ENCODE measurements at regions not wholly inside any gene's neighbourhood (a gene's known extent, or its start where the extent isn't known, plus 50 kb on each side); places are given as distances from the start of the nearest gene placed in this dataset.

DNA sequence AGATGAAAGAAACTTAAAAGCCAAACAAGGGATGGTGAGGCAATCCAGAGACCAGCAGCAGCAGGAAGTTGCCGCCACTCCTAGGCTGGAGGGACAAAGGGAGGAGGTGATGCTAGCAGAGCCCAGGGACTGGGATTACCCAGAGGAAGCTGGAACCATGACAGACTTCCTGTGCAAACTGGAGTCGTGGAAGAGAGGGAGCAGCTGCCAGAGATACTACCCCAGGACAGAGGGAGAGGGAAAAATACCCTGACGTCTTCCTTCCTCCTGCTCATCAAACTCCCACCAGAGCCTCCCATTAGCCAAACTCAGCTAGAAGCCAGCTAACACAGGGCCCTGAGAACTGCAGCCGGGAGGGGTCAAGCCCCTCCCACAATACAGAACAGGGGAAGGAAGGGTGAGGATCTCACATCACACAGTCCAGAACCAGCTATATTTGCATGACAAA lies 101.2 kb upstream of the KLF3 start:
- TF ChIP-seq EZH2phosphoT487 (IDR thresholded peaks at IDR 0.05; ENCODE audit: low read depth): no peak
- no peak for TF ChIP-seq CTCF (IDR thresholded peaks at IDR 0.05; ENCODE audit: low read depth, low read length)
- H2AFZ ChIP-seq (ENCODE audit: low read depth, low read length): no peak overlapping the region
- no peak overlapping the region for H3K4me2 ChIP-seq (ENCODE audit: low read length)
- H3K27ac ChIP-seq (ENCODE audit: low read length): no peak overlapping the region
- H3K79me2 ChIP-seq (ENCODE audit: low read length): no peaks in the 10 kb centered on the region
- H3K36me3 ChIP-seq (replicated peaks; ENCODE audit: low read depth, low read length): no peaks in the 10 kb centered on the region
- H3K4me3 ChIP-seq (ENCODE audit: low read length): no peak overlapping the region
- H3K9me3 ChIP-seq (ENCODE audit: insufficient read depth, low read length): no peaks in the 10 kb centered on the region
- peaks cover 8% of the 10 kb centered on the region for H3K4me1 ChIP-seq (ENCODE audit: low read length)
- no peaks in the 10 kb centered on the region for H4K20me1 ChIP-seq (ENCODE audit: insufficient read depth, low read length)
- no peak overlapping the region for H3K9ac ChIP-seq (ENCODE audit: low read length)
- peaks cover 41% of the 10 kb centered on the region for H3K27me3 ChIP-seq (ENCODE audit: low read depth, low read length)

DNA sequence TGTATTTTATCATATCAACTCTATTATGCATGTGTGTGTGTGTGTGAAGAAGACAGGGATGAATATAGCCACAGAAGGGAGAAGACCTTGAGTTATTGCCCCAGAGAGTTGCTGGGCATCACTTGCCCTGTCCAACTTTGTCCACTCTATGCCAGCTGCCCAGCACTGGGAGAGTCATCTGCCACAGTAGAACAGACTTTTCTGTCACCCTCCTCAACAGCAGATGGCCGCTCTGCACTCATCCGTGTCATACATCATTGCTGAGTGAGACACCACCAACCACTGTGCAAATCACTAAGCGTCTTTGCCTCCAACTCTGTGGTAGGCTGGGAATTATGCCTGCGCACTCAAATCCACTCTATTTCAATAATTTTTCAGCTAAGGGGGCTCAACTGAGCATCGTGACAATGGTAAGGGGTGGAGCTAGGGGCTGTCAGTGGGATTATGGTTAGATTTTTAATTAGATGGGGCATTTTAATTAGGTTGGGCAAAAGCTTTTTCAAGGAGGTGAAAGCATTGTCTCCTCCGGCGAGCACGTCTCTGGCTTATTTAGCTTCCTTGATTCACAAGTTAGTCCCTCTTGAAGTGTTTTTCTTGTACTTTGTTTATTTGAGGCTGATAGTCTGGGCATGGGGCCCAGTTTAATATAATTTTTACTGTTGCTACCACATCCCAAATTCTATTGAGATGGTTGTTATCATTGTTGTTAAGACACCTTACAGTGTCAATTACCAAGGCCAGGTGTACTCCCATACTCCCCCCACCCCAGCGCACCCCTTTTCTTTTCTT lies 100.1 kb upstream of the KLF3 start:
- no peak overlapping the region for H3K27ac ChIP-seq (ENCODE audit: low read length)
- no peaks in the 10 kb centered on the region for H3K9me3 ChIP-seq (ENCODE audit: insufficient read depth, low read length)
- H2AFZ ChIP-seq (ENCODE audit: low read depth, low read length): no peak overlapping the region
- no peaks in the 10 kb centered on the region for H3K79me2 ChIP-seq (ENCODE audit: low read length)
- no peak overlapping the region for H3K9ac ChIP-seq (ENCODE audit: low read length)
- H3K4me2 ChIP-seq (ENCODE audit: low read length): no peak overlapping the region
- no peaks in the 10 kb centered on the region for H3K36me3 ChIP-seq (replicated peaks; ENCODE audit: low read depth, low read length)
- TF ChIP-seq EZH2phosphoT487 (IDR thresholded peaks at IDR 0.05; ENCODE audit: low read depth) (no peak), CTCF (IDR thresholded peaks at IDR 0.05; ENCODE audit: low read depth, low read length) (no peak)
- H4K20me1 ChIP-seq (ENCODE audit: insufficient read depth, low read length): no peaks in the 10 kb centered on the region
- peaks cover 41% of the 10 kb centered on the region for H3K27me3 ChIP-seq (ENCODE audit: low read depth, low read length)
- H3K4me3 ChIP-seq (ENCODE audit: low read length): no peak overlapping the region
- peaks cover 8% of the 10 kb centered on the region for H3K4me1 ChIP-seq (ENCODE audit: low read length)

DNA sequence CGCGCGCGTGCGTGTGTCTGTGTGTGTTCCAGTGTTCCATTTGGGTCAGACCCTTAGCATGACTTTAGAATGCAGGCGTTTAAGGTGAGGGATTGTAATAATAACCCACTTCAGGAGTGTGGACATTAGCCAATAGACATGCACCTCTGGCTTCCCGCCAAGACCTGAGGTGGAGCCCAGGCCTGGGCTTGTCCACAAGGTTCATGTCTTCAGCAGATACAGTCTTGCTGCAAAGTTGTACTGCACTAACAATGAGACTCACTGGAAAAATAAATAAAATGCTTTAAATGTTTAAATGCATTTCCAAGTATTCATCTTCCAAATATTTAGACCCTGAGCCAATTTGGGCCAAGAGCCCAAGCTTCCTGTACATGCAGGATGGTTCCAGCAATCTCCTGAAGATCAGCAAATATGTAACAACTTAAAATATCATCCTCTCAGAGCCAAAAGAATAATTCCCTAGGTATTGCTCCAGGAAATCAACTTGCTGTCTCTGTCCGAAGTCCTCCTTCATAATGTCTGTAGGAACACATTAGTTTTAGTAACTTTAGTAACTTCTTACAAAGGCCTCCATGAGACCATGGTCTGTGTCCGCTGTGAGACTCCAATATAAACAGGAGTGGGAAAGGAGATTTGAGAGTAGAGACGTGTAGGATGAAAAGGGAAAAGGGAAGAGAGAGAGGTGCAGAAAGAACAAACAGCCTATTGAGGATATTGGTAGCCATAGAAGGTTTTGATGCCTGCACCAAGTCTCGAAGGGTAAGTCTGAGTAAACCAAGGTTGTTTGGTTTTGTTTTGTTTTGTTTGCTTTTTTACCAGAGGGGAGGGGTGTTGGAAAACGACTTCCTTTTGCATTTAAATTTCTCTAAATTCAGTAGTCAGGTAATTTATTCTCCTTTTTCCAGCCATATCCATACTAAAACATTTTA lies 98.5 kb upstream of the KLF3 start:
- H3K27ac ChIP-seq (ENCODE audit: low read length): no peak overlapping the region
- H3K9me3 ChIP-seq (ENCODE audit: insufficient read depth, low read length): no peaks in the 10 kb centered on the region
- H3K4me2 ChIP-seq (ENCODE audit: low read length): no peak overlapping the region
- peaks cover 42% of the 10 kb centered on the region for H3K27me3 ChIP-seq (ENCODE audit: low read depth, low read length)
- H3K4me1 ChIP-seq (ENCODE audit: low read length): peaks cover 7% of the 10 kb centered on the region
- no peak overlapping the region for H3K4me3 ChIP-seq (ENCODE audit: low read length)
- TF ChIP-seq EZH2phosphoT487 (IDR thresholded peaks at IDR 0.05; ENCODE audit: low read depth): no peak
- no peak for TF ChIP-seq CTCF (IDR thresholded peaks at IDR 0.05; ENCODE audit: low read depth, low read length)
- H2AFZ ChIP-seq (ENCODE audit: low read depth, low read length): no peak overlapping the region
- no peak overlapping the region for H3K9ac ChIP-seq (ENCODE audit: low read length)
- no peaks in the 10 kb centered on the region for H3K79me2 ChIP-seq (ENCODE audit: low read length)
- no peaks in the 10 kb centered on the region for H4K20me1 ChIP-seq (ENCODE audit: insufficient read depth, low read length)
- H3K36me3 ChIP-seq (replicated peaks; ENCODE audit: low read depth, low read length): no peaks in the 10 kb centered on the region

DNA sequence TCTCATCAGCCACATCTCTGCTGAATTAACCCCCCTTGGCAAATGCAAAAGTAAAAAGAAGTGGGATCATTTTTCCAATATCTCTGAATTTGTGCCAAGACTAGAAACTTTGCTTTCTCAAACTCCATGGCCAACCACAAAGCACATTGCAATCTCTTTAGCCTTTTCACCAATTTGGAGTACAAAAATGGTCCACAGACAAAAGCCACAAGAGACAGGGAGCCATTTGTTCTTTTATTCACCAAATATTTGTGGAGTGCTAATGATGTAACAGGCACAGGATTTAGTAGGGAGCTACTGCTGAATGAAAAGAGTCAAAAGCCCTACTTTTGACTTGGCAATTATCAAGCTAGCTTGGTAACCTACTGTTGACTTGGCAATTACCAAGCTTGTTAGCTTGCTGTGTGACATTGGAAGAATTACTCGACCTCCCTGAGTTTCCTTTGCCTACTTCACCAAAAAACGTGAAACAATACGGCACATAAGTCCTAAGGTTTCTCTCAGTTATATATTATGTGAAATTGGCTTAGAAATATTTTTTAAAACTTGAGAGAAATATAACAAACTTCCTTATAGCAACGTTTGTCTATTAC lies 97.1 kb upstream of the KLF3 start:
- no peak overlapping the region for H3K4me2 ChIP-seq (ENCODE audit: low read length)
- TF ChIP-seq CTCF (IDR thresholded peaks at IDR 0.05; ENCODE audit: low read depth, low read length) (no peak), EZH2phosphoT487 (IDR thresholded peaks at IDR 0.05; ENCODE audit: low read depth) (no peak)

More for the DNA sequence above, 97.1 kb upstream of the KLF3 start:
- no peak overlapping the region for H3K9ac ChIP-seq (ENCODE audit: low read length)
- H3K9me3 ChIP-seq (ENCODE audit: insufficient read depth, low read length): no peaks in the 10 kb centered on the region
- no peak overlapping the region for H3K27ac ChIP-seq (ENCODE audit: low read length)
- H3K27me3 ChIP-seq (ENCODE audit: low read depth, low read length): peaks cover 40% of the 10 kb centered on the region
- no peaks in the 10 kb centered on the region for H3K4me1 ChIP-seq (ENCODE audit: low read length)
- H3K4me3 ChIP-seq (ENCODE audit: low read length): no peak overlapping the region
- no peaks in the 10 kb centered on the region for H4K20me1 ChIP-seq (ENCODE audit: insufficient read depth, low read length)
- H3K36me3 ChIP-seq (replicated peaks; ENCODE audit: low read depth, low read length): no peaks in the 10 kb centered on the region
- H3K79me2 ChIP-seq (ENCODE audit: low read length): no peaks in the 10 kb centered on the region
- H2AFZ ChIP-seq (ENCODE audit: low read depth, low read length): no peak overlapping the region
